ENCODE measurements at regions not wholly inside any gene's neighbourhood (a gene's known extent, or its start where the extent isn't known, plus 50 kb on each side); places are given as distances from the start of the nearest gene placed in this dataset.
"Not testable (repeated sequence)": the region's sequence is repeated elsewhere in the genome, so short reads cannot be mapped to it uniquely, and the experiment has no call there.

GRCh38 chr1:88544195-88544594 is 139.9 kb upstream of the PKN2 start:
- DNase-seq (ENCODE audit: low read depth): no peak

- DNase-seq (ENCODE audit: low read depth): no peak
These were observed 134.5 kb upstream of the PKN2 start for GRCh38 chr1:88549536-88549935.

GRCh38 chr1:88552226-88552625 is 131.8 kb upstream of the PKN2 start:
- no peak for DNase-seq (ENCODE audit: low read depth)

GRCh38 chr1:88557014-88557413 is 127.1 kb upstream of the PKN2 start:
- no peak for DNase-seq (ENCODE audit: low read depth)

GRCh38 chr1:88560621-88561020 is 123.5 kb upstream of the PKN2 start:
- DNase-seq (ENCODE audit: low read depth): no peak

GRCh38 chr1:88562991-88563390 is 121.1 kb upstream of the PKN2 start:
- no peak for DNase-seq (ENCODE audit: low read depth)

GRCh38 chr1:88566615-88567387 is 117.3 kb upstream of the PKN2 start:
- DNase-seq (ENCODE audit: low read depth): no peak

GRCh38 chr1:88571506-88571905 is 112.6 kb upstream of the PKN2 start:
- no peak for DNase-seq (ENCODE audit: low read depth)

GRCh38 chr1:88579598-88579997 is 104.5 kb upstream of the PKN2 start:
- no peak for DNase-seq (ENCODE audit: low read depth)

GRCh38 chr1:88581703-88582102 is 102.4 kb upstream of the PKN2 start:
- DNase-seq (ENCODE audit: low read depth): no peak

GRCh38 chr1:88593358-88593757 is 90.7 kb upstream of the PKN2 start:
- DNase-seq (ENCODE audit: low read depth): no peak

GRCh38 chr1:88595355-88596002 is 88.6 kb upstream of the PKN2 start:
- DNase-seq (ENCODE audit: low read depth): peak; percentile 53

- DNase-seq (ENCODE audit: low read depth): not testable (repeated sequence)
These were observed 86.1 kb upstream of the PKN2 start for GRCh38 chr1:88597973-88598372.

GRCh38 chr1:88608139-88608943 is 75.7 kb upstream of the PKN2 start:
- no peak for DNase-seq (ENCODE audit: low read depth)

GRCh38 chr1:88609051-88609450 is 75.0 kb upstream of the PKN2 start:
- no peak for DNase-seq (ENCODE audit: low read depth)

GRCh38 chr1:88610687-88611086 is 73.4 kb upstream of the PKN2 start:
- DNase-seq (ENCODE audit: low read depth): no peak

- DNase-seq (ENCODE audit: low read depth): no peak
These were observed 71.8 kb upstream of the PKN2 start for GRCh38 chr1:88612292-88612691.

- no peak for DNase-seq (ENCODE audit: low read depth)
These were observed 71.3 kb upstream of the PKN2 start for GRCh38 chr1:88612773-88613172.

GRCh38 chr1:88618331-88618730 is 65.7 kb upstream of the PKN2 start:
- no peak for DNase-seq (ENCODE audit: low read depth)

- not testable (repeated sequence) for DNase-seq (ENCODE audit: low read depth)
These were observed 61.0 kb upstream of the PKN2 start for GRCh38 chr1:88623101-88623500.
